ENCODE measurements at regions not wholly inside any gene's neighbourhood (a gene's known extent, or its start where the extent isn't known, plus 50 kb on each side); places are given as distances from the start of the nearest gene placed in this dataset.

DNA sequence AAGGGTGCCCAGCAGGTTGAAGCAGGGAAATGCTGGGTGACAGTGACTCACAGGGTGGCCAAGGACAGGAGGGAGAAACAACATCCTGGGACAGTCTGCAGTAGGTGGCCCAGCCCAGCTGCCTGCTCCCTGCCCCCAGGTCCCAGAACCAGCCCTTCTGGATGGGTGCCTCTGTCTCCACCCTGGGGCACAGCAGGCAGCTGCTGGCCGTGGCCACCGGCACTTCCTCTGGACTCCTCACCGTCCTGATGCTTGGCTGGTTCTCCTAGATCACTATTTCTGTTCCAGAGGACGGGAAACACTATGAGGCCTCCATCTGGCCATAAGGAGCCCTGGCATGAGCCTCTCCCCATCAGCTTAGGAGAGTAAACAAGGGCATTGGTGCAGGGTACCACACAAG, 258.9 kb downstream of the XXYLT1 start:
- DNase-seq (ENCODE audit: insufficient read length) = no peak
- TF ChIP-seq TAF1 (IDR thresholded peaks at IDR 0.05; ENCODE audit: borderline replicate concordance, low read depth, low read length) = no peak
- no peak for TF ChIP-seq POLR2A (IDR thresholded peaks at IDR 0.05; ENCODE audit: low read depth, low read length)
- no peak for TF ChIP-seq POLR2AphosphoS5 (IDR thresholded peaks at IDR 0.05; ENCODE audit: low read depth, low read length)
- no peak for FAIRE-seq

DNA sequence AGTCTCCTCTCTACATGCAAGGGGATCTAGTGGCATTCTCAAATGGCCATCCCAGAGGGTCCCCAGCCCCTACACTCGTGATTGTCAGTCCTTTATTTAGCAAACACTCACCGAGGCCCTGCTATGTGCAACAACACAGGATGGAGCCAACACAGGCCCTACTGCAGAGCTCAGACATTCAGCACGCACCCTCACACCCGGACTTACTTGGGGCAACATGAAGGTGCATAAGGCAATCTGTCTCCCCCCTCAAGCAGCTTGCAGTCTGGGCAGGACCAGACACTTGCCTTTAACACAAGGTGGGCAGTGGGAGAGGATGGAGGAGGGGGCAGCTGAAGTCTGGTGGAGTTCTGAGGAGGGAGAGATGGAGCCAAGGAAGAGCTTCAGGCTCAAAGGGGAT, 258.4 kb downstream of the XXYLT1 start:
- TF ChIP-seq POLR2AphosphoS5 (IDR thresholded peaks at IDR 0.05; ENCODE audit: low read depth, low read length) = no peak
- no peak for TF ChIP-seq POLR2A (IDR thresholded peaks at IDR 0.05; ENCODE audit: low read depth, low read length)
- no peak for TF ChIP-seq TAF1 (IDR thresholded peaks at IDR 0.05; ENCODE audit: borderline replicate concordance, low read depth, low read length)
- no peak for FAIRE-seq
- DNase-seq (ENCODE audit: insufficient read length) = no peak

DNA sequence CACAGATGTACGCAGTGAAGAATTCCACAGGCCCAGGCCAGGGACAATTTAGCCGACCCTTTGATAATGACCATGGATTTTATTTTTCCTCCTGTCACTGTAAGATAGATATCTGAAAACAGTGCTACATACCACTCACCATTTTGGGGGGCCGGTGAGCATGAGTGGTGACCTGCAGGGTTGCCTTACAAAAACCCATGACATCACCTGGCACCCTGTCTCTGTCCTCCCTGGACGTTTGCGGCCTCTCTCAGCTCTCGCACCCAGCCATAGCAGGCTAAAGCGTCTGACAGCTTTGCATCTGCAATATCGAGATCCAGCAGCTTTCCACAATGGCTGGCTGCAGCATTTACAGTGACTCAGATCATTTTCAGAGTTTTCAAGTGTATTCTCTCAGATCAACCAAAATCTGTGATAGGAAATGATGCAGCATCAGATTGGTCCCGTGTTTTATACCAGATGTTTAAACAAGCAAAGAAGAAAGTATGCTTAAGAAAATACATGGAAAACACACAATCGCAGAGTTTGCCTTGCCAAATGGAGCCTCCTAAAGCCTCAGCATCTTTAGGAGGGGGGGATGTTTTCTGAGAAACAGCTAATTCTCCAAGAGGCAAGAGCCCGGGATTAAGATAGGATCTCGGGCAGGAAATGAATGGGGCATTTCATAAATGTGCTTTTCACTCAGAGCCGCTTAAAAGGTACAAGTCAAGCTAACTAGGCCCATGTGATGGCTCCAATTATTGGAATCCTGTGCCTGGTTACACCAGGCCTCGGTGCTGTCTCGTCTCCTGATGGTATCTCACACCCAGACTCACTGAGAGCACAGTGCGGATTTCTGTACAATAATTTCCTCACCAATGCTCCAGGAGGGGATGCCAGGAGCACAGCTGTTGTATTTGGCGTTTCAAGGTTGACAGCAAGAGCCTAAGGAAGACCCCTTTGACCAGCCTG, 257.3 kb downstream of the XXYLT1 start:
- DNase-seq (ENCODE audit: insufficient read length) = no peak
- no peak for FAIRE-seq
- TF ChIP-seq TAF1 (IDR thresholded peaks at IDR 0.05; ENCODE audit: borderline replicate concordance, low read depth, low read length) = no peak
- no peak for TF ChIP-seq POLR2AphosphoS5 (IDR thresholded peaks at IDR 0.05; ENCODE audit: low read depth, low read length)

DNA sequence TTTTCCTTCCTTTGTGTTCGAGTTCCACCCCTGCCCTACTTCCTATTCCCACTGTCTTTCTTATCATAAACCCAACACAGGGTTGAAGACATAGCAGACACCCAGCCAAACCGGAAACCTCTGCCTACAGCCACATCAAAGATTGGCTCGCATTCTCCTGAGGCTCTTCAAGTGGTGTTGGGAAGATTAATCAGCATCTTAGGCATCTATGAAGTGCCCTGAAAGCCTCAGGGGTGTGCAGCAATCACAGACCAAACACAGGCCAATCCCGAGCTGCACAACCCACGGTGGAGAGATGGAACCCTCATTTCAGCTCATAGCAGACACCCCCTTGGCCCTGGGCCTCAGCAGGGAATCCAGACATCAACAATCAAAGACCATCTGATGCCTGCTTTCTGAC, 255.9 kb downstream of the XXYLT1 start:
- FAIRE-seq (no peak), DNase-seq (ENCODE audit: insufficient read length) (no peak)
- TF ChIP-seq TAF1 (IDR thresholded peaks at IDR 0.05; ENCODE audit: borderline replicate concordance, low read depth, low read length) (no peak), POLR2AphosphoS5 (IDR thresholded peaks at IDR 0.05; ENCODE audit: low read depth, low read length) (no peak), POLR2A (IDR thresholded peaks at IDR 0.05; ENCODE audit: low read depth, low read length) (no peak)

DNA sequence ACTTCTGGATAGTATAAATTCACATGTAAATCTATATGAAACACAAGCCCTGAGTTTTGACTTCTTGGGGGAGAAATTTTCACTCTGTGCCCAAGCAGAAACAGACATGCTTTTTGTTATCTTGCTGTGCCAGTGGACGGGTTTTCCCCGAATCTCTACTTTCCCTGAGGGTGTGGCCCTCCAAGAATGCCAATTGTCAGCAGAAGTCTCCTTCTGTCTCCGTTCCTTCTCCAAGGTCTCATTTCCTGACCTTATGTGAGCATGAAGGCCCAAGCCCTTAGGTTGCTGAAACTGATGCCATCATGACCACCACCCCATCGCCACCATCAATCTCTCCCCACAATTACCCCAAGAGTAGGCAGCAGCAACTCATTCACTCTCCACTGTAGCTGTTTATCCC, 253.8 kb downstream of the XXYLT1 start:
- DNase-seq (ENCODE audit: insufficient read length) (no peak), FAIRE-seq (no peak)
- no peak for TF ChIP-seq POLR2AphosphoS5 (IDR thresholded peaks at IDR 0.05; ENCODE audit: low read depth, low read length)
- TF ChIP-seq TAF1 (IDR thresholded peaks at IDR 0.05; ENCODE audit: borderline replicate concordance, low read depth, low read length) = no peak
- no peak for TF ChIP-seq POLR2A (IDR thresholded peaks at IDR 0.05; ENCODE audit: low read depth, low read length)
